T-helper 17 cell (primary cell): ENCODE measurements at regions not wholly inside any gene's neighbourhood (a gene's known extent, or its start where the extent isn't known, plus 50 kb on each side); places are given as distances from the start of the nearest gene placed in this dataset.
"Not testable (repeated sequence)": the region's sequence is repeated elsewhere in the genome, so short reads cannot be mapped to it uniquely, and the experiment has no call there.

ENCODE experiments used
- ATAC-seq: fragments of 150-1000 bp; cut with Tn5 transposase; 2 replicates; pipeline ENCODE4 v1.10.0; 2021; ENCODE audit warnings: mild to moderate bottlenecking, moderate library complexity
- DNase-seq, 3 donors: peaks; one replicate each; pipeline versions ENCODE4 v3.0.0 to v3.0.0-alpha.2; 2020 to 2021
- H3K9me3 ChIP-seq: one replicate; pipeline ENCODE4 v1.7.0; 2013; ENCODE audit warnings: low read length, mild to moderate bottlenecking; ENCODE audit not compliant: control insufficient read depth, poor library complexity, severe bottlenecking
- H3K27ac Mint-ChIP-seq: one replicate; pipeline ENCODE4 v1.8.0; 2022; ENCODE audit warnings: mild to moderate bottlenecking, moderate library complexity, mixed read lengths
- H3K27me3 Mint-ChIP-seq: one replicate; pipeline ENCODE4 v1.8.0; 2022; ENCODE audit warnings: mixed read lengths
- H3K36me3 Mint-ChIP-seq: one replicate; pipeline ENCODE4 v1.8.0; 2022; ENCODE audit warnings: low read depth, mixed read lengths
- H3K4me1 Mint-ChIP-seq: one replicate; pipeline ENCODE4 v1.8.0; 2022; ENCODE audit warnings: mild to moderate bottlenecking, mixed read lengths
- H3K4me3 Mint-ChIP-seq: one replicate; pipeline ENCODE4 v1.8.0; 2022; ENCODE audit warnings: mild to moderate bottlenecking, moderate library complexity, mixed read lengths

- H3K9me3 ChIP-seq = no peaks in the 10 kb centered on the region
- Mint-ChIP-seq H3K36me3 (no peaks in the 10 kb centered on the region), H3K27me3 (no peaks in the 10 kb centered on the region), H3K27ac (no peak overlapping the region), H3K4me1 (no peaks in the 10 kb centered on the region), H3K4me3 (no peak overlapping the region)
- DNase-seq (no peak), ATAC-seq (no peak)
These were observed 85.2 kb upstream of the SLIT2 start for GRCh38 chr4:20166544-20166943.

- H3K9me3 ChIP-seq = no peaks in the 10 kb centered on the region
- no peaks in the 10 kb centered on the region for H3K4me1 Mint-ChIP-seq
- DNase-seq (no peak), ATAC-seq (no peak)
- no peak overlapping the region for H3K4me3 Mint-ChIP-seq
- no peaks in the 10 kb centered on the region for H3K27me3 Mint-ChIP-seq
- H3K27ac Mint-ChIP-seq = no peak overlapping the region
- no peaks in the 10 kb centered on the region for H3K36me3 Mint-ChIP-seq
These were observed 92.2 kb upstream of the SLIT2 start for GRCh38 chr4:20159516-20159915.

- Mint-ChIP-seq H3K27me3 (no peaks in the 10 kb centered on the region), H3K36me3 (no peaks in the 10 kb centered on the region), H3K4me3 (no peak overlapping the region), H3K27ac (no peak overlapping the region), H3K4me1 (no peaks in the 10 kb centered on the region)
- ATAC-seq (no peak), DNase-seq (no peak)
- H3K9me3 ChIP-seq = no peaks in the 10 kb centered on the region
These were observed 93.5 kb upstream of the SLIT2 start for GRCh38 chr4:20158195-20158594.

GRCh38 chr4:20151436-20151835, 100.3 kb upstream of the SLIT2 start:
- H3K9me3 ChIP-seq = no peaks in the 10 kb centered on the region
- no peak for ATAC-seq
- no peaks in the 10 kb centered on the region for H3K4me1 Mint-ChIP-seq
- H3K27ac Mint-ChIP-seq = no peak overlapping the region
- no peak for DNase-seq
- H3K27me3 Mint-ChIP-seq = no peaks in the 10 kb centered on the region
- no peaks in the 10 kb centered on the region for H3K36me3 Mint-ChIP-seq
- H3K4me3 Mint-ChIP-seq = no peak overlapping the region

- ATAC-seq, H3K36me3 Mint-ChIP-seq, H3K4me3 Mint-ChIP-seq, H3K4me1 Mint-ChIP-seq, H3K27me3 Mint-ChIP-seq, H3K27ac Mint-ChIP-seq, DNase-seq, H3K9me3 ChIP-seq: not testable (repeated sequence)
These were observed 102.6 kb upstream of the SLIT2 start for GRCh38 chr4:20149143-20149542.

GRCh38 chr4:20137176-20137575, 114.5 kb upstream of the SLIT2 start:
- H3K36me3 Mint-ChIP-seq = no peaks in the 10 kb centered on the region
- ATAC-seq = no peak
- H3K27me3 Mint-ChIP-seq = no peaks in the 10 kb centered on the region
- DNase-seq = no peak
- no peaks in the 10 kb centered on the region for H3K4me1 Mint-ChIP-seq
- no peaks in the 10 kb centered on the region for H3K9me3 ChIP-seq
- H3K4me3 Mint-ChIP-seq = no peak overlapping the region
- H3K27ac Mint-ChIP-seq = no peak overlapping the region

- ATAC-seq (no peak), DNase-seq (no peak)
- H3K9me3 ChIP-seq = no peaks in the 10 kb centered on the region
- H3K4me1 Mint-ChIP-seq = no peaks in the 10 kb centered on the region
- no peaks in the 10 kb centered on the region for H3K27me3 Mint-ChIP-seq
- no peaks in the 10 kb centered on the region for H3K36me3 Mint-ChIP-seq
- no peak overlapping the region for H3K27ac Mint-ChIP-seq
- no peak overlapping the region for H3K4me3 Mint-ChIP-seq
These were observed 124.1 kb upstream of the SLIT2 start for GRCh38 chr4:20127626-20128025.

- no peak overlapping the region for H3K27ac Mint-ChIP-seq
- no peaks in the 10 kb centered on the region for H3K36me3 Mint-ChIP-seq
- ATAC-seq = no peak
- DNase-seq = no peak
- H3K4me3 Mint-ChIP-seq = no peak overlapping the region
- H3K27me3 Mint-ChIP-seq = no peaks in the 10 kb centered on the region
- H3K9me3 ChIP-seq = no peaks in the 10 kb centered on the region
- H3K4me1 Mint-ChIP-seq = no peaks in the 10 kb centered on the region
These were observed 124.8 kb upstream of the SLIT2 start for GRCh38 chr4:20126906-20127305.

GRCh38 chr4:20124317-20125026, 127.2 kb upstream of the SLIT2 start:
- Mint-ChIP-seq H3K27ac (no peak overlapping the region), H3K4me3 (no peak overlapping the region), H3K36me3 (no peaks in the 10 kb centered on the region), H3K4me1 (no peaks in the 10 kb centered on the region), H3K27me3 (no peaks in the 10 kb centered on the region)
- no peaks in the 10 kb centered on the region for H3K9me3 ChIP-seq
- DNase-seq (no peak), ATAC-seq (no peak)

GRCh38 chr4:20122198-20122988, 129.3 kb upstream of the SLIT2 start:
- no peak overlapping the region for H3K4me3 Mint-ChIP-seq
- ATAC-seq (no peak), DNase-seq (no peak)
- H3K27me3 Mint-ChIP-seq = no peaks in the 10 kb centered on the region
- H3K4me1 Mint-ChIP-seq = no peaks in the 10 kb centered on the region
- H3K9me3 ChIP-seq = no peaks in the 10 kb centered on the region
- H3K36me3 Mint-ChIP-seq = no peaks in the 10 kb centered on the region
- H3K27ac Mint-ChIP-seq = no peak overlapping the region

- ATAC-seq (no peak), DNase-seq (no peak)
These were observed 132.6 kb upstream of the SLIT2 start for GRCh38 chr4:20119141-20119540.

GRCh38 chr4:20109391-20109790, 142.3 kb upstream of the SLIT2 start:
- no peak overlapping the region for H3K4me3 Mint-ChIP-seq
- no peaks in the 10 kb centered on the region for H3K36me3 Mint-ChIP-seq
- H3K4me1 Mint-ChIP-seq = no peaks in the 10 kb centered on the region
- H3K27ac Mint-ChIP-seq = no peak overlapping the region
- DNase-seq = no peak
- no peaks in the 10 kb centered on the region for H3K9me3 ChIP-seq
- no peaks in the 10 kb centered on the region for H3K27me3 Mint-ChIP-seq
- no peak for ATAC-seq

More at GRCh38 chr4:20119141-20119540, 132.6 kb upstream of the SLIT2 start:
- Mint-ChIP-seq H3K4me3 (no peak overlapping the region), H3K27ac (no peak overlapping the region), H3K36me3 (no peaks in the 10 kb centered on the region), H3K4me1 (no peaks in the 10 kb centered on the region), H3K27me3 (no peaks in the 10 kb centered on the region)
- H3K9me3 ChIP-seq = no peaks in the 10 kb centered on the region

- no peaks in the 10 kb centered on the region for H3K36me3 Mint-ChIP-seq
- no peaks in the 10 kb centered on the region for H3K27me3 Mint-ChIP-seq
- DNase-seq (no peak), ATAC-seq (no peak)
- no peak overlapping the region for H3K4me3 Mint-ChIP-seq
- H3K27ac Mint-ChIP-seq = no peak overlapping the region
- no peaks in the 10 kb centered on the region for H3K9me3 ChIP-seq
- H3K4me1 Mint-ChIP-seq = no peaks in the 10 kb centered on the region
These were observed 144.8 kb upstream of the SLIT2 start for GRCh38 chr4:20106921-20107320.

- no peak for ATAC-seq
These were observed 149.9 kb upstream of the SLIT2 start for GRCh38 chr4:20101831-20102230.

More at GRCh38 chr4:20101831-20102230, 149.9 kb upstream of the SLIT2 start:
- no peaks in the 10 kb centered on the region for H3K9me3 ChIP-seq
- Mint-ChIP-seq H3K4me1 (no peaks in the 10 kb centered on the region), H3K36me3 (no peaks in the 10 kb centered on the region), H3K4me3 (no peak overlapping the region), H3K27me3 (no peaks in the 10 kb centered on the region), H3K27ac (no peak overlapping the region)
- no peak for DNase-seq
